WTC11 (cell line): ENCODE measurements at regions not wholly inside any gene's neighbourhood (a gene's known extent, or its start where the extent isn't known, plus 50 kb on each side); places are given as distances from the start of the nearest gene placed in this dataset.

ENCODE experiments used
- ATAC-seq: fragments of 200-7000 bp; cut with Tn5 transposase; 2 replicates; pipeline ENCODE4 v1.10.0; 2021; ENCODE audit warnings: mild to moderate bottlenecking, moderate library complexity
- CTCF ChIA-PET: fragments of 300-600 bp; sonication (Branson Sonifier 250); formaldehyde crosslinking; loops from one replicate; lab custom pipeline; 2021; ENCODE audit warnings: antibody characterized with exemption; lab: Charles Lee
- POLR2A ChIA-PET: fragments of 350-600 bp; sonication (Branson Sonifier 250); formaldehyde crosslinking; loops from one replicate; lab custom pipeline; 2021; ENCODE audit warnings: antibody characterized with exemption; lab: Charles Lee
- DNase-seq: peaks from one replicate; pipeline ENCODE4 v3.0.0; 2021; ENCODE audit warnings: low spot score
- H3K27ac Mint-ChIP-seq: 2 replicates; pipeline ENCODE4 v1.8.0; 2021; ENCODE audit warnings: mixed read lengths
- H3K27me3 Mint-ChIP-seq: 2 replicates; pipeline ENCODE4 v1.8.0; 2021; ENCODE audit warnings: low read depth, mild to moderate bottlenecking, moderate library complexity, mixed read lengths
- H3K36me3 Mint-ChIP-seq: 2 replicates; pipeline ENCODE4 v1.8.0; 2021; ENCODE audit warnings: mixed read lengths
- H3K4me1 Mint-ChIP-seq: 2 replicates; pipeline ENCODE4 v1.8.0; 2022; ENCODE audit warnings: mixed read lengths
- H3K4me3 Mint-ChIP-seq: 2 replicates; pipeline ENCODE4 v1.8.0; 2021; ENCODE audit warnings: mild to moderate bottlenecking, moderate library complexity, mixed read lengths
- H3K9me3 Mint-ChIP-seq: 2 replicates; pipeline ENCODE4 v1.8.0; 2021; ENCODE audit warnings: mixed read lengths
- CREM ChIP-seq: sonication (generic); formaldehyde crosslinking; IDR thresholded peaks from 2 replicates; pipeline ENCODE4 v1.8.1; 2022; ENCODE audit warnings: mild to moderate bottlenecking, missing genetic modification reagents, moderate library complexity
- ETV6 ChIP-seq: sonication (generic); formaldehyde crosslinking; IDR thresholded peaks from 2 replicates; pipeline ENCODE4 v1.8.1; 2022; ENCODE audit warnings: mild to moderate bottlenecking, missing genetic modification reagents
- GRHL2 ChIP-seq: fragments of 250-450 bp; sonication (Bioruptor Pico); IDR thresholded peaks from 2 replicates; pipeline ENCODE4 v1.8.0; 2022; ENCODE audit warnings: mild to moderate bottlenecking, moderate library complexity; ENCODE audit not compliant: insufficient replicate concordance, severe bottlenecking
- NFYB ChIP-seq: sonication (generic); formaldehyde crosslinking; conservative IDR thresholded peaks from 2 replicates; pipeline ENCODE4 v1.8.0; 2022; ENCODE audit warnings: low read depth, missing genetic modification reagents
- NR3C1 ChIP-seq: sonication (generic); formaldehyde crosslinking; conservative IDR thresholded peaks from 2 replicates; pipeline ENCODE4 v1.8.1; 2023; ENCODE audit warnings: low read depth, mild to moderate bottlenecking, missing genetic modification reagents
- RELA ChIP-seq: sonication (generic); formaldehyde crosslinking; IDR thresholded peaks from 2 replicates; pipeline ENCODE4 v1.8.1; 2022; ENCODE audit warnings: missing genetic modification reagents, mild to moderate bottlenecking, borderline replicate concordance
- SMAD3 ChIP-seq: sonication (generic); formaldehyde crosslinking; IDR thresholded peaks from 2 replicates; pipeline ENCODE4 v1.8.0; 2022; ENCODE audit warnings: missing genetic modification reagents, mild to moderate bottlenecking, borderline replicate concordance
- SMAD4 ChIP-seq: sonication (generic); formaldehyde crosslinking; IDR thresholded peaks from 2 replicates; pipeline ENCODE4 v1.8.0; 2022; ENCODE audit warnings: mild to moderate bottlenecking, missing genetic modification reagents
- SP1 ChIP-seq: sonication (generic); formaldehyde crosslinking; conservative IDR thresholded peaks from 2 replicates; pipeline ENCODE4 v1.8.1; 2022; ENCODE audit warnings: missing genetic modification reagents
- TCF7 ChIP-seq: sonication (generic); formaldehyde crosslinking; IDR thresholded peaks from 2 replicates; pipeline ENCODE4 v1.8.0; 2022; ENCODE audit warnings: mild to moderate bottlenecking, low read depth, missing genetic modification reagents, moderate library complexity
- ZNF121 ChIP-seq: sonication (generic); formaldehyde crosslinking; IDR thresholded peaks from 2 replicates; pipeline ENCODE4 v1.8.0; 2023; ENCODE audit warnings: missing genetic modification reagents
- ZNF138 ChIP-seq: sonication (generic); formaldehyde crosslinking; conservative IDR thresholded peaks from 2 replicates; pipeline ENCODE4 v1.8.1; 2022; ENCODE audit warnings: mild to moderate bottlenecking, moderate library complexity, missing genetic modification reagents
- ZNF317 ChIP-seq: sonication (generic); formaldehyde crosslinking; IDR thresholded peaks from 2 replicates; pipeline ENCODE4 v1.8.1; 2023; ENCODE audit warnings: low read depth, mild to moderate bottlenecking, moderate library complexity, missing genetic modification reagents, borderline replicate concordance
- TF ChIP-seq, protein P1 (sequence below): sonication (generic); formaldehyde crosslinking; IDR thresholded peaks from 2 replicates; pipeline ENCODE4 v1.8.1; 2023; ENCODE audit warnings: mild to moderate bottlenecking, missing genetic modification reagents, moderate library complexity
- TF ChIP-seq, protein P2 (sequence below): sonication (generic); formaldehyde crosslinking; conservative IDR thresholded peaks from 2 replicates; pipeline ENCODE4 v1.8.1; 2023; ENCODE audit warnings: mild to moderate bottlenecking, low read depth, missing genetic modification reagents, moderate library complexity
- TF ChIP-seq, protein P3 (sequence below): sonication (generic); formaldehyde crosslinking; IDR thresholded peaks from 2 replicates; pipeline ENCODE4 v1.8.1; 2022; ENCODE audit warnings: mild to moderate bottlenecking, missing genetic modification reagents, moderate library complexity, borderline replicate concordance
- TF ChIP-seq, protein P4 (sequence below): sonication (generic); formaldehyde crosslinking; IDR thresholded peaks from 2 replicates; pipeline ENCODE4 v1.8.0; 2022; ENCODE audit warnings: mild to moderate bottlenecking, missing genetic modification reagents
- TF ChIP-seq, protein P5 (sequence below): sonication (generic); formaldehyde crosslinking; IDR thresholded peaks from 2 replicates; pipeline ENCODE4 v1.8.1; 2022; ENCODE audit warnings: low read depth, mild to moderate bottlenecking, moderate library complexity, missing genetic modification reagents, borderline replicate concordance
- TF ChIP-seq, protein P6 (sequence below): sonication (generic); formaldehyde crosslinking; IDR thresholded peaks from 2 replicates; pipeline ENCODE4 v1.8.1; 2023; ENCODE audit warnings: mild to moderate bottlenecking, moderate library complexity, missing genetic modification reagents
- TF ChIP-seq, protein P7 (sequence below): fragments of 250-450 bp; sonication (Bioruptor Pico); IDR thresholded peaks from 2 replicates; pipeline ENCODE4 v2.1.2; 2022; ENCODE audit warnings: mild to moderate bottlenecking, moderate library complexity
- TF ChIP-seq, protein P8 (sequence below): sonication (generic); formaldehyde crosslinking; IDR thresholded peaks from 2 replicates; pipeline ENCODE4 v1.8.1; 2022; ENCODE audit warnings: mild to moderate bottlenecking, moderate library complexity, missing genetic modification reagents

DNA sequence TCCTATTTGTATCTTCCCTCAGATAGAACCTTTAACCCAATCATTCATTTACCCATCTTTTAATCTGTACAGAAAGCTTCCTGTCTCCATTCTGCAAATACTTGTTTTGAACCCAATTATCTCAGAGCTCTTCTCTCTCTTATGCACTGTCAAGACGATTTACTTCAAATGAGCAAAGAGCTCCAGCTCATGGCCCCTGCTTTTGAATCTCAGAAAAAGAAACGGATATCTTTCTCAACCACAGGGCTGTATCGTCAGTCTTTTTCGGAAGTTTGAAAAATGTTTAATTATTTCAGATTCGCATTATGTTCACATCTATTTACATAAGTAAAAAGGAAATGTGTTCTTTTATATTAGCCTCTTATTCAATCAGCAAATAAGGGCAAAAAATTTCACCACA is 322.7 kb upstream of the NBEA start (continued):
- TF ChIP-seq ZNF317 (CRISPR knock-in tag) (no peak), TCF7 (no peak)
- TF ChIP-seq, protein P1, sequence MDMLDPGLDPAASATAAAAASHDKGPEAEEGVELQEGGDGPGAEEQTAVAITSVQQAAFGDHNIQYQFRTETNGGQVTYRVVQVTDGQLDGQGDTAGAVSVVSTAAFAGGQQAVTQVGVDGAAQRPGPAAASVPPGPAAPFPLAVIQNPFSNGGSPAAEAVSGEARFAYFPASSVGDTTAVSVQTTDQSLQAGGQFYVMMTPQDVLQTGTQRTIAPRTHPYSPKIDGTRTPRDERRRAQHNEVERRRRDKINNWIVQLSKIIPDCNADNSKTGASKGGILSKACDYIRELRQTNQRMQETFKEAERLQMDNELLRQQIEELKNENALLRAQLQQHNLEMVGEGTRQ (CRISPR knock-in tag): no peak

DNA sequence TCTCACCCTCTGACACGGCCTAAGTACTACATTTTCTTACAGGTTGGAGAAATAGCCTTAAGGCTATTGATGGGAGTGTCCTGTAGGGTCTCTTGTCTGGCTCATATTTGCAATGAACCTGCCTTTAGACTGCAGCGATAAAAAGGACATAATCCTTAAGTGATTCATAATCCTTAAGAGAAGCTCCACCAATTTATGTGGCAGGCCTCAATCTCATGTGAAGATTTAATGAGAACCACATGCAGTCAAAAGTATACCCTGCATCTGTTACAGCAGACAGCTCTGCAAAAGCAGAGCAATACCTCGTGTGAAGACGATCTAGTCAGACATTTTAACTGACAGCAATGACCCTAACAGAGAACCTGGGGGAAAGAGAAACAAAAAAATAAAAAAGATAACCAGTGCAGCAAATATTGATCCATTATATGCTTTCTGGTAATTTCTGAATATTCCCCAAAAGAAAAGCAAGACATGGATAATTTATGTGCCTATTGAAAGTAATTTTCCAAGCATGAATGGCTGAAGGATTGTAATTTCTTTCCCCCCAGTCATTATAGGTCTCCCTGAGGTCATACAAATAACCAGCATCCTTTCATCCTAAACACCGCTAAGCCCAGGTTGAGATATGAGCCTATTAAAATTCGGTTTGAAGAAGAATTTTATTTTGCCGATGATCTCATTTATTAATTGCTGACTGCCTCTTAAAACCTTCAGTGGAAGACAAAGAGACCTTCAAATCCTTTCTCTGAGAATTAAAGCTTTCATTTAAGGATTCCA is 321.8 kb upstream of the NBEA start:
- no peak for DNase-seq
- H3K4me3 Mint-ChIP-seq: no peak overlapping the region
- H3K27me3 Mint-ChIP-seq: no peaks in the 10 kb centered on the region
- no peaks in the 10 kb centered on the region for H3K36me3 Mint-ChIP-seq
- TF ChIP-seq SP1 (CRISPR knock-in tag) (no peak), CREM (CRISPR knock-in tag) (no peak), SMAD4 (CRISPR knock-in tag) (no peak), ZNF121 (CRISPR knock-in tag) (no peak), NR3C1 (CRISPR knock-in tag) (no peak), SMAD3 (CRISPR knock-in tag) (no peak), NFYB (CRISPR knock-in tag) (no peak), ZNF138 (CRISPR knock-in tag) (no peak), ETV6 (CRISPR knock-in tag) (no peak), TCF7 (no peak), GRHL2 (CRISPR knock-in tag) (no peak), RELA (CRISPR knock-in tag) (no peak)
- TF ChIP-seq, protein P2, sequence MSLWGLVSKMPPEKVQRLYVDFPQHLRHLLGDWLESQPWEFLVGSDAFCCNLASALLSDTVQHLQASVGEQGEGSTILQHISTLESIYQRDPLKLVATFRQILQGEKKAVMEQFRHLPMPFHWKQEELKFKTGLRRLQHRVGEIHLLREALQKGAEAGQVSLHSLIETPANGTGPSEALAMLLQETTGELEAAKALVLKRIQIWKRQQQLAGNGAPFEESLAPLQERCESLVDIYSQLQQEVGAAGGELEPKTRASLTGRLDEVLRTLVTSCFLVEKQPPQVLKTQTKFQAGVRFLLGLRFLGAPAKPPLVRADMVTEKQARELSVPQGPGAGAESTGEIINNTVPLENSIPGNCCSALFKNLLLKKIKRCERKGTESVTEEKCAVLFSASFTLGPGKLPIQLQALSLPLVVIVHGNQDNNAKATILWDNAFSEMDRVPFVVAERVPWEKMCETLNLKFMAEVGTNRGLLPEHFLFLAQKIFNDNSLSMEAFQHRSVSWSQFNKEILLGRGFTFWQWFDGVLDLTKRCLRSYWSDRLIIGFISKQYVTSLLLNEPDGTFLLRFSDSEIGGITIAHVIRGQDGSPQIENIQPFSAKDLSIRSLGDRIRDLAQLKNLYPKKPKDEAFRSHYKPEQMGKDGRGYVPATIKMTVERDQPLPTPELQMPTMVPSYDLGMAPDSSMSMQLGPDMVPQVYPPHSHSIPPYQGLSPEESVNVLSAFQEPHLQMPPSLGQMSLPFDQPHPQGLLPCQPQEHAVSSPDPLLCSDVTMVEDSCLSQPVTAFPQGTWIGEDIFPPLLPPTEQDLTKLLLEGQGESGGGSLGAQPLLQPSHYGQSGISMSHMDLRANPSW (CRISPR knock-in tag): no peak
- TF ChIP-seq, protein P3, sequence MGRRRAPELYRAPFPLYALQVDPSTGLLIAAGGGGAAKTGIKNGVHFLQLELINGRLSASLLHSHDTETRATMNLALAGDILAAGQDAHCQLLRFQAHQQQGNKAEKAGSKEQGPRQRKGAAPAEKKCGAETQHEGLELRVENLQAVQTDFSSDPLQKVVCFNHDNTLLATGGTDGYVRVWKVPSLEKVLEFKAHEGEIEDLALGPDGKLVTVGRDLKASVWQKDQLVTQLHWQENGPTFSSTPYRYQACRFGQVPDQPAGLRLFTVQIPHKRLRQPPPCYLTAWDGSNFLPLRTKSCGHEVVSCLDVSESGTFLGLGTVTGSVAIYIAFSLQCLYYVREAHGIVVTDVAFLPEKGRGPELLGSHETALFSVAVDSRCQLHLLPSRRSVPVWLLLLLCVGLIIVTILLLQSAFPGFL (CRISPR knock-in tag): no peak
- TF ChIP-seq, protein P4, sequence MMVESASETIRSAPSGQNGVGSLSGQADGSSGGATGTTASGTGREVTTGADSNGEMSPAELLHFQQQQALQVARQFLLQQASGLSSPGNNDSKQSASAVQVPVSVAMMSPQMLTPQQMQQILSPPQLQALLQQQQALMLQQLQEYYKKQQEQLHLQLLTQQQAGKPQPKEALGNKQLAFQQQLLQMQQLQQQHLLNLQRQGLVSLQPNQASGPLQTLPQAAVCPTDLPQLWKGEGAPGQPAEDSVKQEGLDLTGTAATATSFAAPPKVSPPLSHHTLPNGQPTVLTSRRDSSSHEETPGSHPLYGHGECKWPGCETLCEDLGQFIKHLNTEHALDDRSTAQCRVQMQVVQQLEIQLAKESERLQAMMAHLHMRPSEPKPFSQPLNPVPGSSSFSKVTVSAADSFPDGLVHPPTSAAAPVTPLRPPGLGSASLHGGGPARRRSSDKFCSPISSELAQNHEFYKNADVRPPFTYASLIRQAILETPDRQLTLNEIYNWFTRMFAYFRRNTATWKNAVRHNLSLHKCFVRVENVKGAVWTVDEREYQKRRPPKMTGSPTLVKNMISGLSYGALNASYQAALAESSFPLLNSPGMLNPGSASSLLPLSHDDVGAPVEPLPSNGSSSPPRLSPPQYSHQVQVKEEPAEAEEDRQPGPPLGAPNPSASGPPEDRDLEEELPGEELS: no peak
- TF ChIP-seq, protein P5, sequence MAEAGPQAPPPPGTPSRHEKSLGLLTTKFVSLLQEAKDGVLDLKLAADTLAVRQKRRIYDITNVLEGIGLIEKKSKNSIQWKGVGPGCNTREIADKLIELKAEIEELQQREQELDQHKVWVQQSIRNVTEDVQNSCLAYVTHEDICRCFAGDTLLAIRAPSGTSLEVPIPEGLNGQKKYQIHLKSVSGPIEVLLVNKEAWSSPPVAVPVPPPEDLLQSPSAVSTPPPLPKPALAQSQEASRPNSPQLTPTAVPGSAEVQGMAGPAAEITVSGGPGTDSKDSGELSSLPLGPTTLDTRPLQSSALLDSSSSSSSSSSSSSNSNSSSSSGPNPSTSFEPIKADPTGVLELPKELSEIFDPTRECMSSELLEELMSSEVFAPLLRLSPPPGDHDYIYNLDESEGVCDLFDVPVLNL (CRISPR knock-in tag): no peak
- TF ChIP-seq, protein P6, sequence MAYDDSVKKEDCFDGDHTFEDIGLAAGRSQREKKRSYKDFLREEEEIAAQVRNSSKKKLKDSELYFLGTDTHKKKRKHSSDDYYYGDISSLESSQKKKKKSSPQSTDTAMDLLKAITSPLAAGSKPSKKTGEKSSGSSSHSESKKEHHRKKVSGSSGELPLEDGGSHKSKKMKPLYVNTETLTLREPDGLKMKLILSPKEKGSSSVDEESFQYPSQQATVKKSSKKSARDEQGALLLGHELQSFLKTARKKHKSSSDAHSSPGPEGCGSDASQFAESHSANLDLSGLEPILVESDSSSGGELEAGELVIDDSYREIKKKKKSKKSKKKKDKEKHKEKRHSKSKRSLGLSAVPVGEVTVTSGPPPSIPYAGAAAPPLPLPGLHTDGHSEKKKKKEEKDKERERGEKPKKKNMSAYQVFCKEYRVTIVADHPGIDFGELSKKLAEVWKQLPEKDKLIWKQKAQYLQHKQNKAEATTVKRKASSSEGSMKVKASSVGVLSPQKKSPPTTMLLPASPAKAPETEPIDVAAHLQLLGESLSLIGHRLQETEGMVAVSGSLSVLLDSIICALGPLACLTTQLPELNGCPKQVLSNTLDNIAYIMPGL (CRISPR knock-in tag): no peak
- TF ChIP-seq, protein P7, sequence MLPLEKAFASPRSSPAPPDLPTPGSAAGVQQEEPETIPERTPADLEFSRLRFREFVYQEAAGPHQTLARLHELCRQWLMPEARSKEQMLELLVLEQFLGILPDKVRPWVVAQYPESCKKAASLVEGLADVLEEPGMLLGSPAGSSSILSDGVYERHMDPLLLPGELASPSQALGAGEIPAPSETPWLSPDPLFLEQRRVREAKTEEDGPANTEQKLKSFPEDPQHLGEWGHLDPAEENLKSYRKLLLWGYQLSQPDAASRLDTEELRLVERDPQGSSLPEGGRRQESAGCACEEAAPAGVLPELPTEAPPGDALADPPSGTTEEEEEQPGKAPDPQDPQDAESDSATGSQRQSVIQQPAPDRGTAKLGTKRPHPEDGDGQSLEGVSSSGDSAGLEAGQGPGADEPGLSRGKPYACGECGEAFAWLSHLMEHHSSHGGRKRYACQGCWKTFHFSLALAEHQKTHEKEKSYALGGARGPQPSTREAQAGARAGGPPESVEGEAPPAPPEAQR (CRISPR knock-in tag): no peak
- TF ChIP-seq, protein P8, sequence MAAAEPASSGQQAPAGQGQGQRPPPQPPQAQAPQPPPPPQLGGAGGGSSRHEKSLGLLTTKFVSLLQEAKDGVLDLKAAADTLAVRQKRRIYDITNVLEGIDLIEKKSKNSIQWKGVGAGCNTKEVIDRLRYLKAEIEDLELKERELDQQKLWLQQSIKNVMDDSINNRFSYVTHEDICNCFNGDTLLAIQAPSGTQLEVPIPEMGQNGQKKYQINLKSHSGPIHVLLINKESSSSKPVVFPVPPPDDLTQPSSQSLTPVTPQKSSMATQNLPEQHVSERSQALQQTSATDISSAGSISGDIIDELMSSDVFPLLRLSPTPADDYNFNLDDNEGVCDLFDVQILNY (CRISPR knock-in tag): no peak
- no peak for ATAC-seq
- peaks cover 24% of the 10 kb centered on the region for H3K4me1 Mint-ChIP-seq
- H3K9me3 Mint-ChIP-seq: peaks cover 4% of the 10 kb centered on the region
- ChIA-PET POLR2A (no interaction called here), CTCF (no interaction called here)
- H3K27ac Mint-ChIP-seq: no peak overlapping the region
